Sigmoid colon (tissue), 6 donors: ENCODE measurements at regions not wholly inside any gene's neighbourhood (a gene's known extent, or its start where the extent isn't known, plus 50 kb on each side); places are given as distances from the start of the nearest gene placed in this dataset.
A peak's percentile ranks its signal among the peaks of the same experiment; 100 is the strongest.

Source experiments
- DNase-seq: peaks from one replicate; pipeline ENCODE4 v3.0.0-alpha.2; 2019
- H3K27ac ChIP-seq, 4 donors: fragments of 200-600 bp; sonication (generic); one replicate each; pipeline ENCODE4 v1.5.1; 2016 to 2019; ENCODE audit warnings: mild to moderate bottlenecking in 1 of 4
- H3K27me3 ChIP-seq, 3 donors: fragments of 200-600 bp; sonication (generic); one replicate each; pipeline ENCODE4 v1.5.1; 2019; ENCODE audit warnings: mild to moderate bottlenecking in 1 of 3
- H3K36me3 ChIP-seq, 4 donors: fragments of 200-600 bp; sonication (generic); one replicate each; pipeline ENCODE4 v1.5.1; 2016 to 2019
- H3K4me1 ChIP-seq, 4 donors: fragments of 200-600 bp; sonication (generic); one replicate each; pipeline ENCODE4 v1.5.1; 2017 to 2019
- H3K4me3 ChIP-seq, 4 donors: fragments of 200-600 bp; sonication (generic); one replicate each; pipeline ENCODE4 v1.5.1; 2017 to 2019; ENCODE audit warnings: mild to moderate bottlenecking in 2 of 4, moderate library complexity in 1 of 4
- H3K9me3 ChIP-seq, 4 donors: fragments of 200-600 bp in 3 of 4; sonication (generic) in 3 of 4; one replicate each; pipeline versions ENCODE4 v1.5.1 to v1.6.1; 2013 to 2019
- CTCF ChIP-seq, 4 experiments: fragments of 450-650 bp in 3 of 4; fragments of 200-600 bp in 1 of 4; IDR thresholded peaks; one replicate each; pipeline ENCODE4 v1.5.1; 2016 to 2019; ENCODE audit warnings: antibody characterized with exemption in 4 of 4, mild to moderate bottlenecking in 3 of 4, moderate library complexity in 2 of 4
- EP300 ChIP-seq, 4 donors: sonication (generic); formaldehyde crosslinking; IDR thresholded peaks; one replicate each; pipeline ENCODE4 v1.6.1; 2017; ENCODE audit warnings: antibody characterized with exemption in 4 of 4
- POLR2A ChIP-seq, 2 donors: fragments of 450-650 bp; IDR thresholded peaks; one replicate each; pipeline ENCODE4 v1.6.1; 2016; ENCODE audit warnings: antibody characterized with exemption in 2 of 2, mild to moderate bottlenecking in 2 of 2, moderate library complexity in 2 of 2
- POLR2AphosphoS5 ChIP-seq, 4 donors: sonication (generic); formaldehyde crosslinking; IDR thresholded peaks; one replicate each; pipeline ENCODE4 v1.6.1; 2017; ENCODE audit warnings: antibody characterized with exemption in 4 of 4
- WGBS, 2 donors: extraction: QIAGEN DNeasy Blood & Tissue Kit; methylation state at CpG; one replicate each; pipeline ENCODE4 v1.1.7; 2013; 5-methylcytosine and 5-hydroxymethylcytosine counted together
- intact Hi-C: fragments of 100-400 bp; cut with DNase I; formaldehyde crosslinking; loops from one replicate; pipeline ENCODE4 v1.15.1; 2023
- donor health status: healthy with polysubstance abuse.
- donor health status: healthy.

DNA sequence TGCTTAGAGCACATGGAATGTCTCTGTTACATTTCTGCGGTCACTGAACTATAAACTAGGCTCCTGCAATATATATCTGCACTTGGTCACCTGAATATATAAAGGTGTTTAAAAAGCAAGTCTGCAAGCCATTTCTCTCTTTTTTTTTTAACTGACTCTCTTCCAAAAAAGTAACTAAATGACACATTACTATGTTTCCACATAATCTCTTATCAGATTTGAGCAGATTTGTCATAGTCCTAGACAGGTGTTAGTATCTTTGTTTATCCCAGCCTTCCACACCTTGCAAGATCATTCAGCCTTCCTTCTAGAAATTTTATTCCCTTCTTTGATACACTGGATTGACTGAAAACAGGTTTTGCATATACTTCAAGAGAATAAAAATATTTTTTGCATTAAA lies 86.7 kb upstream of the KLF7 start:
- no peaks in the 10 kb centered on the region for H3K27me3 ChIP-seq
- intact Hi-C loops = no loop called here
- H3K4me3 ChIP-seq = no peak overlapping the region
- 82 to 84% methylated on average over 1 of the region's 1 CpG for WGBS, 2 donors
- DNase-seq = no peak
- H3K4me1 ChIP-seq = peaks cover 0 to 53% (median 37%) of the 10 kb centered on the region in 4 donors
- H3K9me3 ChIP-seq = no peaks in the 10 kb centered on the region
- H3K27ac ChIP-seq = peak overlapping the region in 2 of 4 donors; percentile 1 to 39
- no peaks in the 10 kb centered on the region for H3K36me3 ChIP-seq
- TF ChIP-seq EP300 (IDR thresholded peaks at IDR 0.05) = no peak
- TF ChIP-seq POLR2A (IDR thresholded peaks at IDR 0.05) = no peak
- TF ChIP-seq POLR2AphosphoS5 (IDR thresholded peaks at IDR 0.05) = no peak
- no peak for TF ChIP-seq CTCF (IDR thresholded peaks at IDR 0.05)

GRCh38 chr2:207252979-207253645 lies 87.4 kb upstream of the KLF7 start:
- intact Hi-C loops = no loop called here
- peak overlapping the region in 1 of 4 donors; percentile 91 for H3K27ac ChIP-seq
- H3K4me3 ChIP-seq = no peak overlapping the region
- H3K9me3 ChIP-seq = no peaks in the 10 kb centered on the region
- WGBS, 2 donors = 87 to 90% methylated on average over 4 of the region's 4 CpGs
- H3K4me1 ChIP-seq = peaks cover 0 to 60% (median 44%) of the 10 kb centered on the region in 4 donors
- no peak for TF ChIP-seq CTCF (IDR thresholded peaks at IDR 0.05)
- TF ChIP-seq POLR2A (IDR thresholded peaks at IDR 0.05) = no peak
- TF ChIP-seq POLR2AphosphoS5 (IDR thresholded peaks at IDR 0.05) = no peak
- TF ChIP-seq EP300 (IDR thresholded peaks at IDR 0.05) = no peak
- H3K27me3 ChIP-seq = no peaks in the 10 kb centered on the region
- no peaks in the 10 kb centered on the region for H3K36me3 ChIP-seq
- no peak for DNase-seq

- WGBS, 2 donors = 81 to 86% methylated on average over 11 of the region's 11 CpGs
- H3K4me1 ChIP-seq = peaks cover 0 to 67% (median 50%) of the 10 kb centered on the region in 4 donors
- no peak overlapping the region for H3K4me3 ChIP-seq
- no peaks in the 10 kb centered on the region for H3K9me3 ChIP-seq
- no peak for TF ChIP-seq EP300 (IDR thresholded peaks at IDR 0.05)
- peak overlapping the region in 2 of 4 donors; percentile 9 to 91 for H3K27ac ChIP-seq
- no peaks in the 10 kb centered on the region for H3K27me3 ChIP-seq
- DNase-seq = no peak
- H3K36me3 ChIP-seq = no peaks in the 10 kb centered on the region
- intact Hi-C loops = no loop called here
Observed at GRCh38 chr2:207253666-207254345, 88.1 kb upstream of the KLF7 start.

DNA sequence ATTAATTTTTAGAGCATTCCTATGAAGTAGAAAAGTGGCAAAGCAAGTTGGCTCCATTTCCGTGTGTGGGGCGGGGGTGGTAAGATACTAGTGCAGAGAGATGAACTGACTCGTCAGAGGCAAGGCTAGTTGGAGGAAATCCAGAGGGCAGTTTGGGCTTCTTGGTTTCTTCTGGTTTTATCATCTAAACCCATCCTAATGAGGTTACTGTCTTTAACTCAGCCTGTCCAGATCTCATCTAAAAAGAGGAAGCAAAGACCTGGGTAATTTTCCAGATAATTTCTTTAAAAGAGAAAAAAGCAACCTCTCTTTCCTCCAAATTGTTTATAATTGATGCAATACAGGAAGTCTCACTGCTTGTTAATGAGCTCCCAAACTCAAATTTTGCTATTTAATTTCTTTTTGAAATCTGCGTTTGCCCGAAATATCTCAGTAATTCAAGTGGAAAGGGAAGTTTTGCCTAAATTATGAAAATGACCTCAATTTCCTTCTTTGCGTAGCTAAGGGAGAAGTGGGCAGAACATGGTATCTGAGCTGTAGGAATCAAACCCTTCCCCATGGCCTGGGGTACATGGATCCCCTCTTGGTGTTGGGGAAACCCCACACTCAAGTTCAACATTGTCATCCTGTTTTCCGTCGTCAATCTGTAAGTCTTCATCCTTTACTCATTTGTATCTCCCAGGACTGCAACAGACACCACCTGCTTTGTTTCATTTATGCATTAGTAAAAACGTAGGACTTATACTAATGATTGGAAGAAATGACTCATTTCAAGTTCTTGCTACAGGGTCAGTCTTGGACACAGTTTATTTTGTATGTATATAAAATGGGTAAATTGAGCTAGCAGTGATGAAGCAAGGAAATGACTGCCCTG lies 89.1 kb upstream of the KLF7 start:
- H3K9me3 ChIP-seq = no peaks in the 10 kb centered on the region
- H3K27ac ChIP-seq = peak overlapping the region in 3 of 4 donors; percentile 83 to 91 (median 85)
- H3K4me1 ChIP-seq = peaks cover 0 to 77% (median 60%) of the 10 kb centered on the region in 4 donors
- H3K27me3 ChIP-seq = no peaks in the 10 kb centered on the region
- DNase-seq = no peak
- no peak overlapping the region for H3K4me3 ChIP-seq
- 46 to 70% methylated on average over 9 of the region's 9 CpGs for WGBS, 2 donors
- TF ChIP-seq POLR2AphosphoS5 (IDR thresholded peaks at IDR 0.05) (peak in 2 of 4 donors; percentile 13 to 61), POLR2A (IDR thresholded peaks at IDR 0.05) (no peak)
- intact Hi-C loops = no loop called here
- no peaks in the 10 kb centered on the region for H3K36me3 ChIP-seq

GRCh38 chr2:207255565-207256470 lies 90.1 kb upstream of the KLF7 start:
- intact Hi-C loops = no loop called here
- Histone ChIP-seq H3K27me3 (no peaks in the 10 kb centered on the region), H3K9me3 (no peaks in the 10 kb centered on the region), H3K27ac (peak overlapping the region; percentile 83 to 91 (median 84)), H3K4me3 (no peak overlapping the region), H3K36me3 (no peaks in the 10 kb centered on the region), H3K4me1 (peaks cover 0 to 84% (median 64%) of the 10 kb centered on the region in 4 donors)
- DNase-seq = no peak
- 90 to 91% methylated on average over 17 of the region's 17 CpGs for WGBS, 2 donors
- no peak for TF ChIP-seq POLR2A (IDR thresholded peaks at IDR 0.05)
